NCI-H69 (cell line): ENCODE measurements at regions not wholly inside any gene's neighbourhood (a gene's known extent, or its start where the extent isn't known, plus 50 kb on each side); places are given as distances from the start of the nearest gene placed in this dataset.
A peak's percentile ranks its signal among the peaks of the same experiment; 100 is the strongest.
"Not testable (repeated sequence)": the region's sequence is repeated elsewhere in the genome, so short reads cannot be mapped to it uniquely, and the experiment has no call there.

Experiments used
- DNase-seq: peaks from one replicate; lab custom pipeline; 2025; lab: John Stamatoyannopoulos, UW

- DNase-seq = no peak
These were observed 148.3 kb upstream of the ANXA10 start for GRCh38 chr4:167943872-167944505.

- DNase-seq = no peak
These were observed 147.6 kb upstream of the ANXA10 start for GRCh38 chr4:167944721-167945120.

DNA sequence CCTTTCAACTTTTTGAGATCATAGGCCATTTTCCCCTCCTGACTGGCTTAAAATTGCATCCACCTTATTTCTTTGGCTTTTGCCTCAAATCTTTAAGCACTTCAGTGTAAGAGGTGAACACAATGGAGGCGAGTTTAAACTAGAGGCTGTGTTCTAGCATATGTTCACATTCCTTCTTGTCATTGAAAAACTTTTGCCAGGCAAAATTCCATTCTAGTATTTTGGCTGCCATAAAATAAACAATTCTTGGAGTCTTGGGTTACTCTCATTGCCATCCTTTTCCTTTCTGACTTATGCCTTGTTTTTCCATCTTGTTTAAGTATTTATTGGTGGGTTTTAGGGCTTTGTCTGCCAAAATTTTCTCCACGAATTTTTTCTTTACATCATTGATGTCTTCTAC, 137.3 kb upstream of the ANXA10 start:
- DNase-seq = no peak

DNA sequence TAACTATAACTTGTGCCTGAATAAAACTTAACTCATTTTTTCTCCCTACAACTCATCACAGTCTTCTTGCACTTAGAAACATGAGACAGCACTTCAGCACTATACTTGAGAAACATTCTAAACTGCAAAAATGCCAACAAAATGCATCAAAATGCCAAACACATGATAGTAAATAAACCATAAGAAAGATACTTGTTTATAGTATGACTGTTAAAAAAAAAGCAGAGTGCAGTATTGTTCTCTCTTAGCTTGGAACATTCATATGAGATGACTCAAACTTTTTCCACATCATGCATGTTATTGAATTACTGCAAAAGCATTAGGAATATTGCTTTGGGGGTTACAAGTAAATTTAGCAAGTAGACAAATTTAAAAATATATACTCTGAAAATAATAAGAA, 135.7 kb upstream of the ANXA10 start:
- DNase-seq = no peak

GRCh38 chr4:167964766-167965373, 127.5 kb upstream of the ANXA10 start:
- no peak for DNase-seq

DNA sequence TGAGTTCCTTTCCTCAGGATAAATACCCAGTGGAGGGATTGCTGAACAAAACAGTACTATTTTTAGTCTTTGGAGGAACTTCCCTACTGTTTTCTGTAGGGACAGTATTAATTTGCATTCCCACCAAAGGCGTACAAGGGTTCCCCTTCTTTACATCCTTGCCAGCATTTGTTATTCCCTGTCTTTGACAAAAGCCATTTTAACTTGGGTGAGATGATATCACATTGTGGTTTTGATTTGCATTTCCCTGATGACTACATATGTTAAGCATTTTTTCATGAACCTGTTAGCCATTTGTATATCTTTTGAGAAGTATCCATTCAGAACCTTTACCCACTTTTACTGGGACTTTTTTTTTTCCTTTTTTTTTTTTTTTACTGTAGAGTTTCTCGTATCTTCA, 126.2 kb upstream of the ANXA10 start:
- no peak for DNase-seq

- DNase-seq = no peak
These were observed 118.8 kb upstream of the ANXA10 start for GRCh38 chr4:167973513-167973912.

GRCh38 chr4:167985565-167985964, 106.8 kb upstream of the ANXA10 start:
- no peak for DNase-seq

DNA sequence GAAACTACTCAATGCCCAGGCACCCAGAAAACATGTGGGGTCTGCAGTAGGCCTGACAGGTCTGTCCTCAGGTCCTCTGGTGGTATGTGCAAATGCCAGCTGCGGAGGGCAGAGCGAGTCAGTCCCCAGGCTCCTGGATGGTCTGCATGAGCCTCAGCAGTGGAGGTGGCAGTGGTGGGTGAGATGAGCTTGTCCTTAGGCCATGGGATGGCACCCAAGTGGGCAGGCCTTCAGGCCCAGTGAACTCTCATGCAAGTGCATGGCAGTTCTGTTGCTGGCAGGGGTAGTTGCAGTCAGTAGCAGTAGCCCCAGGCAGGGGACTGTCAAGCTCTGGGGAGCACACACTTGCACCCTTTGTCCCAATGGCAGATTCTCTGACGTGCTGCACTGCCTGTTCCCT, 106.3 kb upstream of the ANXA10 start:
- DNase-seq = no peak

- no peak for DNase-seq
These were observed 105.1 kb upstream of the ANXA10 start for GRCh38 chr4:167987285-167987684.

DNA sequence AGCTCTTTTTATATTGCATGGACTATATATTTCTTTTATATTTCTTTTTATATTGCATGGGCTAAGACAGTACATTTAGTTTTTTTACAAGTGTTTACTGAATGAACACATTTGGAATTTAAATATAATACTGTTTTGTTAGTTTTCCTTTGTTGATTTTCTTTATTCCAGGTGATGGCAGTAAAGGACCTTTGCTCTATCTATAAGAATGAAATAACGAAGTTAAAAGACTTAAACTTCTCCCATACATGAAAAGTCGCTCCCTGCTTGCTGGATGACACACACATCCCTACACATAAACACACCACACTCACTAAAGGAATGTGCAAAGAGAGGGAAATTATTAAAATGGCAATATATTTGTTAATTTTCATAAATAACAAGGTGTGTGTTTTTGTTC, 102.5 kb upstream of the ANXA10 start:
- no peak for DNase-seq

DNA sequence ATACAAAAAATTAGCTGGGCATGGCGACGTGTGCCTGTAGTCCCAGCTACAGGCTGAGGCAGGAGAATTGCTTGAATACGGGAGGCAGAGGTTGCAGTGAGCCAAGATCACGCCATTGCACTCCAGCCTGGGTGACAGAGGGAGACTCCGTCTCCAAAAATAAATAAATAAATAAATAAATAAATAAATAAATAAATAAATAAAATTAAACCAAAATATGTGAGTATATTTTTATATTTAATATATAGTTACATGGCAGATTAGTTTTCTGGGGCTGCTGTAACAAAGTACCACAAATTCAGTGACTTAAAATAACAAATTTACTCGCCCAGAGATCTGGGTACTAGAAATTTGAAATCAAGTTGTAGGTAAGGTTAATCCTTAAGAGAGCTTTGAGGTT, 84.2 kb upstream of the ANXA10 start:
- not testable (repeated sequence) for DNase-seq

GRCh38 chr4:168019019-168019651, 73.2 kb upstream of the ANXA10 start:
- no peak for DNase-seq

DNA sequence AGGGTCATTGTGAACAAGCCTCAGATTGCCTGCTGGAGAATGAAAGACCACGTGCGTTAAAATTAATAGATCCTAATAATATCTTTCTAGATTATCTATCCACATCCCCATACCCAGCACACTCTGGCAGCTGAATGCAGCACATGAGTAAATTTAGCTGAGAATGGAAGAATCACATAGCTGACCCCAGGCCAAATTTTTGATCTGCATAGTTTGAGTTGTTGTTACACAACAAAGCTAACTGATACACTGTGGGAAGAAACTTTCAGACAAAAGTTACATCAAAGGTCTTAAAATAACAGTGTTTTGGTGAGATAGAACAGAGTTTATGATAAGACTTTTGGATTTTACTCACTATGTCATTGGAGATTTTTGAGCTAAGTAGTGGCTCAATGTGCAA, 72.4 kb upstream of the ANXA10 start:
- DNase-seq = no peak

- DNase-seq = no peak
These were observed 70.7 kb upstream of the ANXA10 start for GRCh38 chr4:168021666-168022065.

- DNase-seq = peak; percentile 24
These were observed 63.8 kb upstream of the ANXA10 start for GRCh38 chr4:168028568-168028967.

- DNase-seq = no peak
These were observed 63.3 kb upstream of the ANXA10 start for GRCh38 chr4:168028970-168029597.

DNA sequence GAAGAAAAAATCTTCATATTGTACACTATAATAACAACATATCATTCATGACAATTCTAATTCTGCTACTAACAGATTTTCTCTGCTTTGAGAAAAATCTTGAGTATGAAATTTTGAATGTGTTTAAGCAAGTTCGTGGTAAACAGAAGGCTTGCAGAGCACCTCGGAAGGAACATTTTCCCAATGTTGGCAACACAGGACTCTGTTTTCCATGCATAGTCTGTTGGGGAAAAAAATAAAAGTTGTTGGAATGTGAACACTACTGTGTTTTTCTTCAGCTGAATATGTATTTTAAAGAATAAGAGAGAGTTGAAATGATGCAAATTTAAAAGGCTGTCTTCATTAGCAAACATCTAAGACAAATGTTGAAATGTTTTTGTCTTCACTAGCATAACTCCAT, 54.7 kb upstream of the ANXA10 start:
- DNase-seq = no peak

DNA sequence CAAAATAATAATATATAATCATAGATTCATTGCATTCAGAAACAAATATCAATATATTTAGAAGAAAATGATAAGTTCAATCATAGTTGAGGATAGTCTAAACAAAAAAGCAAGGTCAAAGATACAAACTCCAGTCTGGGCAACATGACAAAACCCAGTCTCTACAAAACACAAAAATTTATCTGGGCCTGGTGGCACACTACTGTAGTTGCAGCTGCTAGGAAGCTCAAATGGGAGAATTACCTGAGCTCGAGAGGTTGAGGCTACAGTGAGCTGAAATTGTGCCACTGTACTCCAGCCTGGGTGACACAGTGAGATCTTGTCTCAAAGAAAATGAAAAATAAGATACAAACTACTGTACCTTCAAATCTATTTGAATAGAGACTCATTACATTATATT, 52.7 kb upstream of the ANXA10 start:
- DNase-seq = no peak
